HG03378 (cell line): ENCODE measurements at regions not wholly inside any gene's neighbourhood (a gene's known extent, or its start where the extent isn't known, plus 50 kb on each side); places are given as distances from the start of the nearest gene placed in this dataset.
"Not testable (repeated sequence)": the region's sequence is repeated elsewhere in the genome, so short reads cannot be mapped to it uniquely, and the experiment has no call there.

Source experiments
- ATAC-seq: cut with Tn5 transposase; IDR thresholded peaks from one replicate; pipeline ENCODE4 v1.9.1; 2021; ENCODE audit warnings: mild to moderate bottlenecking, moderate library complexity; ENCODE audit not compliant: unreplicated experiment

DNA sequence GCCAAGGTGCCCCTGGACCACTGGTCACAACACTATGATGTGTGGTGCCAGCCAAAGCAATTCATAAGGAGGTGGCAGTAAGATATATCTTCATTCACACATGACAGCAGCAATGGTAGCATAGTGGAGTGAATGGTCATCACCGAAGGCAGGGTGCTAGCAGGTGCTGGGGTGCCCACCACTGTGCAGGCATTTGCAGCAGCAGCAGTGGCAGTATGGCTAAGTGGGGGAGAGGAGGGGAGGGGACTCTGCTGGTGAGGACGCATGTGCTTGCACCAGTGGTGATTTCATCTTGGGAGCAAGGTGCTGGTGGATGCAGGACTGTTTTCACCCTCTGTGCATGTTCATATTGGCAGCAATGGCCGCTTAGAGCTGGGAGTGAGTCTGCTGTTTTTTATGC is 419.1 kb upstream of the KLHL4 start:
- ATAC-seq: no peak

DNA sequence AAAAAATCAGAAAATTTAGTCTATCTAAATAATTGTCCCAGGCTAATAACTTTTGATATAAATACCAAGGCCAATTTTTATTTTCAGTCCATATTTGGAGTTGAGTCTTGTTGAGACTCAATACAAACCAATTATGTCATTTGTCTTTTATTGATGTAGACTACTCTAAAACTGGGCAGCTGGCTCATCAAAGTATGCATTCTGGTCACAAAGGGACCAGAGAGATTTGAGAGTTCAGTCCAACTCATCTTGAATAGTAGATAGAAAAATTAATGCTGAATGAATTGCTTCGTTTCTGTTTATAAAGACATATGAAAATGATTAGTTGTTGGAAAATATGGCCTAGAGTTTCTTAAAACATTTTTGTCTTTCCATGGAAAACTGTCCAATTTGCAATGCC is 412.5 kb upstream of the KLHL4 start:
- no peak for ATAC-seq

DNA sequence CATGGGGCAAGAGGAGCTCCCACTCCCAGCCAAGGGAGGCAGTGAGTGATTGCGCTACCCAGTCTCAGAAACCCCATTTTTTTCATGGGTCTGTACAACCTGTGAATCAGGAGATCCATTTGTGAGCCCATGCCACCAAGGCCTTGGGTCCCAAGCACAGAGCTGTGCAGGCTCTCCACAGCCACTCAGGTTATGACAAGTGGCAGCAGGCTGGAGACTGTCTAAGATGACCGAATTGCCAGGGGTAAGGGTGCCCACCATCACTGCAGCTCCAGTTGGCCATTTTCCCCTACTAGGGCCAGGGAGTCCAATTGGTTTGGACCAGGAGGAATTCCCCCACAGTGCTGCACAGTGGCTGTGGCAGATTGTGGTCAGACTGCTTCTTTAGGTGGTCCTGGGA is 407.5 kb upstream of the KLHL4 start:
- ATAC-seq: no peak

GRCh38 chrX:87140800-87141483 is 376.7 kb upstream of the KLHL4 start:
- no peak for ATAC-seq

- no peak for ATAC-seq
These were observed 357.1 kb upstream of the KLHL4 start for GRCh38 chrX:87160435-87161010.

DNA sequence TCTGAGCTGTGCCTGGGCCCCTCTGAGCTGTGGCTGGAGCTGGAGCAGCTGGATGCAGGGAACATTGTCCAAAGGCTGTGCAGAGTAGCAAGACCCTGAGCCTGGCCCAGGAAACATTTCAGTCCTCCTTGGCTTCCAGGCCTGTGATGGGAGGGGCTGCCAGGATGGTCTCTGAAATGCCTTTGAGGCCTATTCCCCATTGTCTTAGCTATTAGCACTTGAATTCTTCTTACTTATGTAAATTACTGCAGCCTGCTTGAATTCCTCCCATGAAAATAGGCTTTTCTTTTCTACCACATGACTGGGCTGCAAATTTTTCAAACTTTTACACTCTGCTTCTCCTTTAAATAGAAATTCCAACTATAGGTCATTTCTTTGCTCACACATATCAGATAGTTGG is 349.8 kb upstream of the KLHL4 start:
- ATAC-seq: no peak

- not testable (repeated sequence) for ATAC-seq
These were observed 339.6 kb upstream of the KLHL4 start for GRCh38 chrX:87178009-87178408.
